Brain pericyte (primary cell): ENCODE measurements at regions not wholly inside any gene's neighbourhood (a gene's known extent, or its start where the extent isn't known, plus 50 kb on each side); places are given as distances from the start of the nearest gene placed in this dataset.
"Not testable (repeated sequence)": the region's sequence is repeated elsewhere in the genome, so short reads cannot be mapped to it uniquely, and the experiment has no call there.

Source experiments
- DNase-seq: peaks from one replicate; pipeline ENCODE4 v3.0.0-alpha.2; 2012; ENCODE audit warnings: low read depth, low spot score

DNA sequence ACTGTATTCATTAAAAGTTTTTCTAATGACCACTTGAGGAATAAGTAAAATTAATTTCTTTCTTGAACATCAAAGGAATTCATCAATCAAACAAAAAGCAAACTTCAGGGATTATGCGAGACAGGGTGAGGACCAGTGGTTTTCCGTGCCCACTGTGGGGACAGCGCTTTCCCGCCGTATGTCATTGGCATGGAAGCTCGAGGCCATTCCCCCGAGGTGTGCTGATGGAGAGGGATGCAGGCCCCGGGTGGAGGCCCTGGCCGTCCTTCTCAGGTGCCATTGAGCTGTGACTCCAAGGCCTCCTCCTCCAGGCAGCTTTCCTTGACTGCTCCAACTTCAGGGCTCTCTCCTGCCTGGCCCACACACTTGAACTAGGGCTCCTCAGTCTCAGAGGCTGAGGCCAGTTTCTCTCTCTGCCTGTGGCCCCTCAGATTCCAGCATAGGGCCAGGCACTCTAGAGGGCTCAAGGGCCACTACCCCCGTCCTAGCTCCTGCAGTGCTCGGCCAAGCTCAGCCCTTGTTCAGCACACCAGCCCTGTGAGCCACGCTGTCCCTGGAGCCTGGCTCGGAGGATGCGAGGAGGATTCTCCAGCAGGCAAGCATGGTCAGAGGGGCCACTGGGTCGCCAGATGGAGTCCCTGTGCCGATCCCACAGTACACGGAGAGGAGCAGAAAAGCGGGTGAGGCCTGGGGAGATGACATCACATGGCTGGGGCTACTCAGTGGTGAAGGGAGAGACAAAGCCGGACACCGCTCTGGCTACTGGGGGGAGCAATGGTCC lies 248.0 kb upstream of the SGCG start:
- DNase-seq: not testable (repeated sequence)

DNA sequence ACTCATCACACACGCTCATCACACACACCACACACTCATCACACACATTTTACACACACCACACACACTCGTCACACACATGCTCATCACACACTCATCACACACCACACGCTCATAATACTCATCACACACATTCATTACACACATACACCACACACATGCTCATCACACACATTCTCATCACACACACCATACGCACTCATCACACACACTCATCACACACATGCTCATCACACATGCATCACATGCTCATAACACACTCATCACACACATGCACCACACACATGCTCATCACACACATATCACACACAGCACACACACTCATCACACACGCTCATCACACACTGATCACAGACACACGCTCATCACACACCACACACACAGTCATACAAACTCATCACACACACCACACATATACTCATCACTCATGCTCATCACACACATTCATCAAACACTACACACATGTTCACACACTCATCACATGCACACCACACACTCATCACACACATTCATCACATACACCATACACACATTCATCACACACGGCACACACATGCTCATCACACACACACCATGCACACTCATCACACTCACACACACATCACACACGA lies 247.1 kb upstream of the SGCG start:
- no peak for DNase-seq

DNA sequence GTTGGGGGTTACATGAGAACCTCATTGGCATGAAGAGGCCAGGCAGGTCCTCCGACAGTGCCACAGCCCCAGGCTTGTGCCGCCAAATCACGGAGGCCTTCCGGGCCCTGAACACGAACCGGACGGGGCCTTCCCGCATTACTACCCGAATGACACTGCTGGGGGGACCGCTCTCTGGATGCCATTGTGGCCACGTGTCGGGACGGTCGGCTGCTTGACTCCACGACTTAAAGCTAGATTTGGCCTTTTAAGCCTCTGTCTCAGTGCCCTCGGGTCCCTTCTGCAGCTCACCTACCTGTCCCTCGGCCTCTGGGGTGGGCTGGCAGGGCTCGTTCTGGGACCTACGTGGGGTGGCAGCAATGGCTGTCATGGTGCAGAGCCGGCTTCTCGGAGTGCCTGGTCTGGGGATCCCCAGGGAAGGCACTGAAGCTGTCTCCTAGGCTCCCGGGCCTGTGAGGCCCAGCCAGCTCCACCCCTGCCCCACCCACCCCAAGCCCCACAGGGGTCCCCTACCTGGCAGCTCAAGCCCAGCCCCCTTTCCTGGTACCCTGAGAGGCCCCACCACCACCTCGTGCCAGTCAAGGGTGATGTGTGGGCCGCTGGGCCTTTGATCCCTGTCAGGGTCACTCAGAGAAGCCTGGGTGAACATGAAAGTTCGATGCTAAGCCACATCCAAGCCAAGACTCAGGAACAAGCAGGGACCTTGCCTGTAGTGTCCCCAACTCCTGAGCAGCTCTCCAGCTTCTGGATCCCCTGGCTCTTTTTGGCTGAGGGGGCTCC lies 245.8 kb upstream of the SGCG start:
- no peak for DNase-seq

DNA sequence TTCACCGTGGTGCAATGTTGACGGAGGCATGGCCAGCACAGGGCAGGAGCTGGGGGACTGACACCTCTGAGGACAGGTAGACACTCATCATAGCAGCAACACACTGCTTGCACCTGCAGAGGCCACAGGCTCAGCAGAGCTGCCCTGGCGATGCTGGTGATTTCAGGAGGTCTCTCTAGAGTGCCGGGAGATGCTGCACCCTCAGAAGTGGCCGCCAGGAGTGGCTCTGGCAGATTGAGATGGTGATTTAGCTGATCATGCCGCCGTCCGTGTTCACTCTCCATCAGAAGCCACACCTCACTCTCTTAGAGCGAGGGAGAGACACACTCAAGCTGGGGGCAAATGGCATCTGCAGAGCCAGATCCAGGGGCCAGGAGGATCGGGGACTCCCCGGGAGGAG lies 244.6 kb upstream of the SGCG start:
- DNase-seq: no peak

DNA sequence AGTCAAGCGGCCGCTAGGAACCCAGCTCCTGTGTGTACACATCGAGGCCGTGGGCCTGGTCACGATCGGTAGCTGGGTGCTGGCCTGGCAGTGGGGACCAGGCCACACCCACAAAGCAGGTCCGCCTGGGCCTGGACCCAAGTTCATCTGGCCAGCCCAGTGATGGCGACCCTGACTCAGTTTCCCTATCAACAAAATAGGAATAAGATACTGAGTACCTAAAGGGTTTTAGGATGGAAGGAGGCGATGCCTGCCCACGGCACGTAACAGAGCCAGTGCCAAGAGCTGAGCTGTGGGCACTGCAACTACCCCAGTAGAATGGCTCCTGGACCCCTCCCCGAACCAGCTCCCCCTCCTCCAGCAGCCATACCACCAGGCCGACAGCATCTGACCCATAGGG lies 243.5 kb upstream of the SGCG start:
- DNase-seq: no peak

DNA sequence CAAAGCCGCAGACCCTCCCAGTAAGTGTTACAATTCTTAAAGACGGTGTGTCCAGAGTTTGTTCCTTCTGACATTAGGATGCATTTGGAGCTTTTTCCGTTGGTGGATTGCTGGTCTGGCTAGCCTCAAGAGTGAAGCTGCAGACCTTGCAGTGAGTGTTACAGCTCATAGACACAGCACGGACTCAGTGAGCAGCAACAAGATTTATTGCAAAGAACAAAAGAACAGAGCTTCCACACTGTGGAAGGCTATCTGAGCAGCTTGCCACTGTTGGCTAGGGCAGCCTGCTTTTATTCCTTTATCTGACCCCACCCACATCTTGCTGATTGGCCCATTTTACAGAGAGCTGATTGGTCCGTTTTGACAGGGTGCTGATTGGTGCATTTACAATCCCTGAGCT lies 242.8 kb upstream of the SGCG start:
- no peak for DNase-seq

DNA sequence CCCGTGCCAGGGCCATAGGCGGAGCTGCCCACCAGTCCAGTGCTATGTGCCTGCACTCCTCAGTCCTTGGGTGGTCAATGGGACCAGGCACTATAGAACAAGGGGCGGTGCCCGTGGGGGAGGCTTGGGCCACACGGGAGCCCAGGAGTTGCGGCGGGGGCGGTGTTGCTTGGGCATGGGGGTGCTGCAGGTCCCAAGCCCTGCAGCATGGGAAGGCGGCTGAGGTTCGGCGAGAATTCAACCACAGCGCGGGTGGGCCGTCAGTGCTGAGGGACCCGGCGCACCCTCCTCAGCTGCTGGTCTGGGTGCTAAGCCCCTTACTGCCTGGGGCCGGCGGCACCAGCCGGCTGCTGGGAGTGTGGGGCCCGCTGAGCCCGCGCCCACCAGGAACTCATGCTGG lies 242.2 kb upstream of the SGCG start:
- no peak for DNase-seq

DNA sequence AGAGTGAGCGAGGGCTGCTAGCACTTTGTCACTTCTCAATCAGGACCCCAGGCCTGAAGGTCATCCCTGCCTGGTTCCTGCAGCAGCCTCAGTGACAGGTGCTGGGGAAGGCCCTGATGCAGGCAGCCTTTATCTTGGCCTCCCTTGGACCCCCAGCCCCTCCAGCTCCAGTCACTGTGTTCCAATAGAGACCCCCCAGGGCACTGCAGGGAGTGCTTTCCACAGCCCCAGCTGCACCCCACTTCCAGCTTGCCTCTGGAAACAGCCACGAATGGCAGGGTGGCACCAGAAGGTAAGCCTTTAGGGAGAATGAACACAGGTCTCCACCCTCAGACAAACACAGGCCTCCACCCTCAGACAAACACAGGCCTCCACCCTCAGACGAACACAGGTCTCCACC lies 241.6 kb upstream of the SGCG start:
- DNase-seq: no peak

DNA sequence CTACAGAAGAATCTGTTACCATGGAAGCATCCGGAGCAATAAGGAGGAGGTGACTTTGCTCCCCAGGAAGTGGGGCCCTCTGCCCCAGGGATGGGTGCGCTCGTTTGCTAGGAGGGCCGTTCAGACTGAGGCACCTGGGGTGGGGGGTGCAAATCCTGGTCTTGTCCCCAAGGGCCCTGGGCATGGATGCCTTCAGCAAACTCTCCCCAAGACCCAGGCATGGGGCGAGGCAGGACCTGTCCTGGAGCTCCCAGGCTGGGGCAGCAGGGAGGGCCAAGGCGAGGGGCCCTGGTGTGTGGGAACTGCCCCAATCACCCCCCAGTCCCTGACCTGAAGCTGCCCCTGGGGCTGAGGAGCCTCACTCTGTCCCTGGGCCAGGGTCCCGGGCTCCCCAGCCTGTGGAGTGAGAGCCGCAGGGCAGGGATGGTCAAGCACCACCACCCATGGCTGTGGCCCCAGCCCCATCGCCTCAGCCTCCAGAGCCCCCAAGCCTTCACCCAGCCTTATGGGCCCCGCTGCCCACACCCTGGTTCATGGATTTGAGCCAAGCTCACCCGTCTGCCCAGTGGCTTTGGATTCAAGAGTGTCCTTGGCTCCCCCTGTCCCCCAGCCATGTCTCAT lies 240.6 kb upstream of the SGCG start:
- no peak for DNase-seq

DNA sequence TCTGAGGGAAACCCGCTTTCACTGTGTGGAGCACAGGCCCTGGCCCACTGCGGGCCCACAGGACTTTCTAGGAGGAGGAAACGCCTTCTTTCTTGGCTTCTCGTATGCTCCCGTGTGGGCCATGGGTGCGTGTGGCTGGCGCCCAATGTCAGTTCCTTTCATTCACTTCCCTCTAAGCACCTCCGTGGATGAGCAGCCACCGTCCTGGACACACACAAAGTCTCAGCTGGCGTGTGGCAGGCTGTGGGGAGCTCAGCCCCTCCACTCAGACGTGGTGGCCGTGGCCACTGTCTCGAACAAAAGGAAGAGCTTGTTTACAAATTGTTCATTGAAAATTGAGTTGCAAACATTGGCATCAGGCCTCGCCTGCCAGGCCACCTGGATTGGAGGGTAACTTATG lies 240.0 kb upstream of the SGCG start:
- DNase-seq: no peak

DNA sequence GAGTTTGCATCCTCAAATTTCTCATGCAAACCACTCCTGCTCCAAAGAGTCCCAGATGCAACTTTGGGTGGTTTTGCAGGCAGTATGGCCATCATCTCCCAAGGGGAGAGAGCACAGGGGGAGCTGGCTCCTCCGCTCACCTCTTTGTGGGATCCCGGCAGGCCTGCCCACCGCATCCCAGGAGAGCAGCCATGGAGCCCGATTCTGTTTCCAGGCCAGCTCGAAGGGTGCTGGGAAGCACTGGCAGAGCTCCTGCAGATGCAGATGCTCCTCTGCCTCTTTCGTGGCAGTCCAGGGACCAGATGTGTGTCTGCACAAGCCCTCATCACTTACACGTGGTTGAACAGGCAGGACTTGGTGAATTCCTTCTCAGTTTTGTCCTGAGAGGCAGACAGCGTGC lies 239.3 kb upstream of the SGCG start:
- not testable (repeated sequence) for DNase-seq

DNA sequence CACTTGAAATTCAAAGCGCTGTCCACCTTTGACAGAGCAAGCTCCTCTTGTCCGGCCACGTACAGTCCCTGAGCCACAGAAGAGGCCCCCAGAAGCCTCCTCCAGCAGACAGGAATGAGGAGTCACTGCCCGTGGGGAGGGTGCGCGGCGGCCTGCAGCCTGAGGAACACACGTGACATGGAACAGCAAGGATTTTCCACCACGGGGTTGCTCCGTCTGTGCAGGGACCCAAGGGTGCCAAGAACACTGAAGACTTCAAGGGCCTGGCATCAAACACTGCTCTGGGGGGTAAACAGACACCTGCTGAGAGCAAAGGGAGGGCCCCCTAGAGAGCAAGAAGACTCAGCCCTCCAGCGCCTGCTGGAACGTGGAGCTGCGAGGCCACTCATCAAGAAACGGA lies 237.9 kb upstream of the SGCG start:
- DNase-seq: not testable (repeated sequence)

DNA sequence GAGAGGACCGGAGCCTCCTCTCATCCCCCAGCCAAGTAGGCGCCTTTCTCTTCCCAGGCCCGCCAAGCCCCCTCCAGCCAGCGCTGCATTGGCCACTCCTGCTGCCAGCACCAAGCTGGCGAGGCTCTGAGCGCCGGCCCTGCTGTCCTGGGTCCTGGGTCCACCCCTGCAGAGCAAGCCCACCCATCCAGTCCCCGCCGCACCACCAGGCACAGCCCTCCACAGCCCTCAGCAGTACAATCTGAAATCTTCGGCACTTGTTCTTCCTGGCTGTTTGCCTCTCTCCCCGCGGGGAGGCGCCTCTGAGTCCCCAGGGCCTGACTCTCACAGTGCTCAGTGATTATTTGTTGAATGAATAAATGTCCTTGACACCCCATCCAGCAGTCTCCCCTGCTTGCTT lies 236.4 kb upstream of the SGCG start:
- DNase-seq: no peak

DNA sequence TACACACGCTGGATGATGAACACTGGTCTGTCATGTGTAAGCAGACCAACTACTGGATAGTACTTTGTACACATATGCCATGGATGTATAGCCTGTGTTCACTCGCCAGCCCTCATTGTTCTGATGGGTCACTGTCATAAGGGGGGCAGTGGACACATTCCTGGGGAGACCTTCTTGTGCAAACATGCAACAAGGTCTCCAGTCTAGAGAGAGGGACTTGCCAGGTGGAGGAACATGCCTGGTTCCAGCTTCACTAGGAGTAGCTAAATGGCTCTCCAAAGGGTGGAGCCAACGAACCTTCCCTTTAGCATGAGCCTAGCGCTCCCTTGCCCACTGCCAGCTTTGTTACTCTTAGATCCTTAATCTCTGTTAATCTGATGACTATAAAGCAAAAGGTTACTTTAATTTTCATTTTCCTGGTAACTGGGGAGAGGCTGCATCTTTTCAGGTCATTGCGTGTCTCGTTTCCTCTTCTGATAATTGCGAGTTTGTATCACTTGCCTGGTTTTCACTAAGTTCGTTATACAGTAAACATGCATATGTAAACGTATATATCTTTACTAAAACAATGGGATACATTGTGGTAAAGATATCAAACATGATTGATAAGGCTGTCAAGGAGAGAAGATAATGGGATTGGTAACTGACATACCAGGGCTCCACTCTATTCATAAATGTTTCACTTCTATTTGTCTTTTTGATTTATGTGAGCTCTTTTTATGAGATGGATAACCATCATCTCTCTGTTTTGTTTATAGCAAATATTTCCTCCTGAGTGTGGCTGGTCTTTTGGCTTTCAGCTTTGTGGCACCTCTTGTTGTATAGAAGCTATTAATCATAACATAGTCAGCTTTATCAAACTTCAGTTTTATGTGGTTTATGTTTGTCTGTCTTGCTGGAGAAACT lies 235.2 kb upstream of the SGCG start:
- no peak for DNase-seq

DNA sequence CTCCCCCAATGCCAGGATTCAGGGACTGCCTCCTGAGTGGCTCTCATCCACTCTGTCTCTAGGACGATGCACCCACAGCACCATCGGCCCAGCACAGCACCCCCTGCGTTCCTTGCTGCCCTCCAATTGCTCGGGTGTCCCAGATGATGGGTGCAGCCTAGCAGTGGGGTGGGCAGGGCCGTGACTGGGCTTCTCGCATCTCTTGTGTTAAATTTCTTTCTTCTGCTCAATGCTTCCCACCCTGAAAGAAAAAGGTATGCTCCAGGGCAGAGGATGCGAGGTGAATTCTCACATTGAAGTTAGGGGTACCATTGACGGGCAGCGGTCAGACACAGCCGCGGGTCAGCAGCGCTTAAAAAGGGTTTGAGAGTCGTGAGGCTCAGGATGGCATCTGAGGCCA lies 232.4 kb upstream of the SGCG start:
- DNase-seq: no peak

DNA sequence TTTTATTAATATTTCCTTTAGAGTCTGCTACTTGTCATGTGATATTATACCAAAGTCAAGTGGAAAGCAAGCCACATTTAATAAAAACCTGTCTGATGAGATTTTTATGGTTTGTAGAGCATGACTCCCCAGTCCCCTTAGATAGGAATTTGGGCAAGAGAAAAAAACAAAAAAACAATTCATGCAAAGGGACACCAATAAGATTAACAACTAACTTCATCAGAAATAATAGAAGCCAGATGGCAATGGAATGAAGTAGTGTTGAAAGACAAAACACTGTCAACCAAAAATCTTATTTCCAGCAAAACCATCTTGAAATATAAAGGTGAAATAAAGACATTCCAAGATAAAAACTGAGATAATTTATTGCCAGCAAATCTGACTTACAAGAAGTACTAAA lies 228.8 kb upstream of the SGCG start:
- not testable (repeated sequence) for DNase-seq

DNA sequence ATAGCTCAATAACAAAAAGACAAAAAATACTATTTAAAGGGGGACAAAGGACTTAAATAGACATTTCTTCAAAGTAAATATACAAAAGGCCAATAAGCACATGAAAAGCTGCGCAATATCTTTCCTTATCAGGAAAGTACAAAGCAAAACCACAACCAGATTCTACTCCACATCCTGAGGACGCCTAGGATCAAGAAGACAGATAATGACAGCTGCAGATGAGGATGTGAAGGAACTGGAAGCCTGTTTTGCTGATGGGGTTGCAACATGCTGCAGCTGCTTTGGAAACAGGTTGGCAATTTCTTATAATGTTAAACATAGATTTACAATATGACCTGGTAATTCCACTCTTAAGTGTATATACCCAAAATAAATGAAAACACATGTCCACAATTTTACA lies 225.6 kb upstream of the SGCG start:
- not testable (repeated sequence) for DNase-seq

DNA sequence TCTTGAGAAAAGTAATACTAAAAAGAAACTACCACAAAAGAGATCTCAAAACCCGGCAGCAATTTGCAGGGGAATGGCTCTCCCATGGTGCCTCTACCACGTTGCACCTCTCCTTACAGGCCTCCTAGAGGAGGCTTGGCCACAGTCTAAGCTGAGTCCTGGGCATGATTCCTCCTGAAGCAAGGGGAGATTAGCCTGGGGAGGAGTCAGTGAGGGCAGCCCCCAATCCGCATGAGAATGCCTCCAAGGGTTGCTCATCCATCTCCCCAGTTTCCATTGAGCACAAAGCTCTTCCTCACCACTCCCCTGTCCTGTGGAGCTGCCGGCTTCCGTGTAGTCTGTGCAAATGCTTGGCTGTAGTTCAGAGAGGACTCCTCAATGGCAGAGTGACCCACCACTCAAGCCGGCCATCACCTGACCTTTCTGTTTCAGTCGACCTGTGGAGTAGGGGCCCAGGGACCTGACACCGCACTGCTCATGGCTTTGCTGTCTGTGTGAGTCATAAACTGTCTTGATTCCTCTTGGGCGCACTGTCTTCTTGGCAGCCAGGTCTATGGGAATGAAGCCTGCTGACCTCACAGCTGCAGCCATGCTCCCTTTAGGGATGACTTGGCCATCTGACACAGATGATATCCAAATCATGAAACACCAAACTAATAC lies 224.2 kb upstream of the SGCG start:
- not testable (repeated sequence) for DNase-seq

DNA sequence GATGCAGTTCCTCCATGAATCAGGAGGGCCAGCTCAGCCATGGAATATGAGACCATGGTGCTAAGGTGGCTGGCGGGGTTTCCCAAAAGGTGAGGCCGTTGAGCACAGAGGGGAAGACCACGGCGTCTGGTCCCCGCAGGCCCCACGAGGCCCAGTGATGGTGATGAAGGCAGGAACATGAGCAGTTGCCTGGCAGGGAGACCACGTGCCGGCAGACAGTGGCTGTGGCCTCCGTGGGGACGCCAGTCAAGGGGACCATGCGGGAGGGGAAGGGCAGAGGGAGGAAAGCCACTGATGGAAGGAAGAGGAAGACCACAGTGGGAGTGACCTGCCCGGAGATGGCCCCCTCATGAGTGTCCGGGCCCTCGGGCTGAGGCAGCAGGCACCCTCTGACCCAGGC lies 220.9 kb upstream of the SGCG start:
- DNase-seq: not testable (repeated sequence)

DNA sequence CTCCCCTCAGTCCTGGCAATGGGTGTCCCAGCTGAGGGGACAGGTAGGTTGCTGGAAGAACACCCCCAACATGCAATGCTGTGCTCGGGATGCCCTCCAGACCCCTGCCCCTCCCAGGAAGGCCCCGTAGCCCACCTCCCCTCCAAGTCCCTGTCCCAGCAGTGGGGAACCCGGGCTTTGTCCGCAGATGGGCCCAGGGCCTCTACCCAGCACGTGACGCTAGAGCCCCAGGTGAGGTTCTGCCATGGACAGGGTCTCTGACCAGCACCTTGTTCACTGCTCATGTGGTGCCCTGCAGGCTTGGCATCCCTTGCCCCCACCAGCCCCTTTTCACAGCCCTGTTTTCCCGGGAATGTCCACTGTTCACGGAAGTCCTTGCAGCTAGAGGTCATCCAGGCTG lies 220.0 kb upstream of the SGCG start:
- no peak for DNase-seq

DNA sequence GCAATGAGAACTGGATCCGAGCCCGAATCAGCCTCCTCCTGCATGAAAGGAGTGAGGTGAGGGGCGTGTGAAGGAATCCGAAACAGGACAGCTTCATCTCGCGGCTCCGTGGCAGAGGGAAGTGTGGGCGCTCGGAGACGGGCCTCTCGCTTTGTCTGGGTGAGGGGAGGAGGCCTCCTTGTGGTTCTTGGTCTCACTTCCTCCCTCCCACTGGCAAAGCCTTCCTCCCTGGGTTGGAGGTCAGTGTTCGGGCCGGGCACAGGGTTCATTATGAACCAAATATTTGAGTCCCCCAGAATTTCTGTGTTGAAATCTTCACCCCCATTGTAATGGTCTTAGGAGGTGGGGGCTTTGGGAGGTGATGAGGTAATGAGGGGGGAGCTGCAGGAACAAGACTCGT lies 219.4 kb upstream of the SGCG start:
- not testable (repeated sequence) for DNase-seq
